SK-N-SH treated with all-trans-retinoic acid at 6 μM for 48 hours (cell line): ENCODE measurements at regions not wholly inside any gene's neighbourhood (a gene's known extent, or its start where the extent isn't known, plus 50 kb on each side); places are given as distances from the start of the nearest gene placed in this dataset.
A peak's percentile ranks its signal among the peaks of the same experiment; 100 is the strongest.

Source experiments
- ATAC-seq: fragments of 200-7000 bp; cut with Tn5 transposase; 3 replicates; pipeline ENCODE4 v1.9.1; 2020; ENCODE audit warnings: mild to moderate bottlenecking, moderate library complexity
- ARNTL ChIP-seq: fragments of 450-650 bp; formaldehyde crosslinking; IDR thresholded peaks from 2 replicates; pipeline ENCODE4 v1.5.0; 2020; ENCODE audit warnings: low read depth, mild to moderate bottlenecking, moderate library complexity, borderline replicate concordance
- BACH2 ChIP-seq: fragments of 250-450 bp; sonication (Bioruptor Pico); IDR thresholded peaks from 2 replicates; pipeline ENCODE4 v1.9.0; 2021; ENCODE audit warnings: mild to moderate bottlenecking, borderline replicate concordance
- CREB5 ChIP-seq: fragments of 250-450 bp; sonication (Bioruptor Pico); IDR thresholded peaks from 2 replicates; pipeline ENCODE4 v1.5.1; 2020; ENCODE audit warnings: low read depth, mild to moderate bottlenecking, moderate library complexity
- CSRNP3 ChIP-seq: fragments of 250-450 bp; sonication (Bioruptor Pico); IDR thresholded peaks from 2 replicates; pipeline ENCODE4 v1.5.1; 2021; ENCODE audit warnings: mild to moderate bottlenecking, moderate library complexity
- ESRRG ChIP-seq: fragments of 250-450 bp; sonication (Bioruptor Pico); IDR thresholded peaks from 2 replicates; pipeline ENCODE4 v1.6.1; 2021; ENCODE audit warnings: mild to moderate bottlenecking
- GLIS3 ChIP-seq: fragments of 250-450 bp; sonication (Bioruptor Pico); IDR thresholded peaks from 2 replicates; pipeline ENCODE4 v1.5.0; 2020; ENCODE audit warnings: mild to moderate bottlenecking, moderate library complexity
- ISL1 ChIP-seq: fragments of 250-450 bp; sonication (Bioruptor Pico); IDR thresholded peaks from 2 replicates; pipeline ENCODE4 v2.1.2; 2022; ENCODE audit warnings: mild to moderate bottlenecking, moderate library complexity
- OSR1 ChIP-seq: fragments of 250-450 bp; sonication (Bioruptor Pico); IDR thresholded peaks from 2 replicates; pipeline ENCODE4 v1.8.0; 2022; ENCODE audit warnings: moderate library complexity, mild to moderate bottlenecking, inconsistent platforms
- PATZ1 ChIP-seq: fragments of 250-450 bp; sonication (Bioruptor Pico); IDR thresholded peaks from 2 replicates; pipeline ENCODE4 v1.8.0; 2020; ENCODE audit warnings: mild to moderate bottlenecking, moderate library complexity, borderline replicate concordance
- PPARA ChIP-seq: fragments of 250-450 bp; sonication (Bioruptor Pico); IDR thresholded peaks from 2 replicates; pipeline ENCODE4 v1.5.0; 2020; ENCODE audit warnings: mild to moderate bottlenecking, borderline replicate concordance
- SNAI2 ChIP-seq: fragments of 250-450 bp; sonication (Bioruptor Pico); IDR thresholded peaks from 2 replicates; pipeline ENCODE4 v1.5.0; 2020; ENCODE audit warnings: mild to moderate bottlenecking, moderate library complexity
- TCF4 ChIP-seq: fragments of 250-450 bp; sonication (Bioruptor Pico); IDR thresholded peaks from 2 replicates; pipeline ENCODE4 v1.8.0; 2021; ENCODE audit warnings: mild to moderate bottlenecking, moderate library complexity, borderline replicate concordance
- TOX ChIP-seq: fragments of 250-450 bp; sonication (Bioruptor Pico); IDR thresholded peaks from 2 replicates; pipeline ENCODE4 v1.8.0; 2021; ENCODE audit warnings: mild to moderate bottlenecking, moderate library complexity, borderline replicate concordance
- TSHZ2 ChIP-seq: fragments of 250-450 bp; sonication (Bioruptor Pico); IDR thresholded peaks from 2 replicates; pipeline ENCODE4 v1.5.0; 2020; ENCODE audit warnings: mild to moderate bottlenecking, moderate library complexity
- ZFP3 ChIP-seq: fragments of 250-450 bp; sonication (Bioruptor Pico); IDR thresholded peaks from 2 replicates; pipeline ENCODE4 v1.5.0; 2020; ENCODE audit warnings: mild to moderate bottlenecking, moderate library complexity
- ZFP30 ChIP-seq: fragments of 450-650 bp; formaldehyde crosslinking; IDR thresholded peaks from 2 replicates; pipeline ENCODE4 v1.5.0; 2022; ENCODE audit warnings: mild to moderate bottlenecking, moderate library complexity
- ZNF565 ChIP-seq: fragments of 450-650 bp; formaldehyde crosslinking; conservative IDR thresholded peaks from 2 replicates; pipeline ENCODE4 v1.5.0; 2020; ENCODE audit warnings: low read depth, mild to moderate bottlenecking, moderate library complexity
- ZNF70 ChIP-seq: fragments of 450-650 bp; formaldehyde crosslinking; IDR thresholded peaks from 2 replicates; pipeline ENCODE4 v1.5.0; 2020; ENCODE audit warnings: mild to moderate bottlenecking, moderate library complexity
- ZNF8 ChIP-seq: fragments of 450-650 bp; formaldehyde crosslinking; IDR thresholded peaks from 2 replicates; pipeline ENCODE4 v1.5.0; 2020; ENCODE audit warnings: mild to moderate bottlenecking, moderate library complexity

- TF ChIP-seq ISL1 (CRISPR knock-in tag) (no peak), ESRRG (CRISPR knock-in tag) (no peak)
These were observed 318.2 kb downstream of the NPIPA8 start (continued) for GRCh38 chr16:18018376-18018775.

- ATAC-seq, result no peak
- no peak for TF ChIP-seq ZFP3
- no peak for TF ChIP-seq ZNF8 (CRISPR knock-in tag)
- no peak for TF ChIP-seq SNAI2 (CRISPR knock-in tag)
- no peak for TF ChIP-seq ARNTL
- no peak for TF ChIP-seq CREB5
- TF ChIP-seq ZNF565 (CRISPR knock-in tag), result no peak
- no peak for TF ChIP-seq TCF4 (CRISPR knock-in tag)
- no peak for TF ChIP-seq TSHZ2 (CRISPR knock-in tag)
- TF ChIP-seq GLIS3 (CRISPR knock-in tag), result no peak
- no peak for TF ChIP-seq ZNF70 (CRISPR knock-in tag)
- no peak for TF ChIP-seq ESRRG (CRISPR knock-in tag)
- no peak for TF ChIP-seq CSRNP3 (CRISPR knock-in tag)
- TF ChIP-seq, all 23 proteins: peak for 0
These were observed 322.7 kb downstream of the NPIPA8 start for GRCh38 chr16:18013863-18014262.

GRCh38 chr16:18008356-18008755 is 328.2 kb downstream of the NPIPA8 start:
- ATAC-seq, result no peak
- TF ChIP-seq TSHZ2 (CRISPR knock-in tag), result no peak

- ATAC-seq, result no peak
- TF ChIP-seq ARNTL (no peak), ZFP3 (no peak), PPARA (no peak), TSHZ2 (CRISPR knock-in tag) (0 out of 2 replicates have a peak, but pooled peaks have one; percentile 34), TCF4 (CRISPR knock-in tag) (peak; percentile 37; the same call in 1 of the 2 replicates), ZNF565 (CRISPR knock-in tag) (no peak)
- TF ChIP-seq, all 23 proteins: peak for 2
These were observed 333.5 kb downstream of the NPIPA8 start for GRCh38 chr16:18003033-18003432.

- no peak for ATAC-seq
- TF ChIP-seq GLIS3 (CRISPR knock-in tag) (no peak), CSRNP3 (CRISPR knock-in tag) (no peak), TOX (CRISPR knock-in tag) (no peak), ZNF70 (CRISPR knock-in tag) (no peak), ZFP3 (no peak), BACH2 (CRISPR knock-in tag) (no peak), ZFP30 (CRISPR knock-in tag) (no peak), PATZ1 (CRISPR knock-in tag) (no peak), ARNTL (no peak), OSR1 (no peak)
These were observed 337.5 kb downstream of the NPIPA8 start for GRCh38 chr16:17998996-17999395.
